CD14-positive monocyte (primary cell): ENCODE measurements at regions not wholly inside any gene's neighbourhood (a gene's known extent, or its start where the extent isn't known, plus 50 kb on each side); places are given as distances from the start of the nearest gene placed in this dataset.
A peak's percentile ranks its signal among the peaks of the same experiment; 100 is the strongest.

Source experiments
- DNase-seq, 3 donors: peaks; one replicate each; pipeline ENCODE4 v3.0.0-alpha.2; 2011 to 2022
- H2AFZ ChIP-seq: 2 replicates; pipeline ENCODE4 v1.6.0; 2012; ENCODE audit warnings: mild to moderate bottlenecking, low read depth, low read length, inconsistent platforms; ENCODE audit not compliant: insufficient read depth, poor library complexity, severe bottlenecking
- H3K27ac ChIP-seq, 2 donors: 1 replicate in 1 of 2; 2 replicates in 1 of 2; pipeline ENCODE4 v1.5.1; 2012 to 2013; ENCODE audit warnings: low read length in 2 of 2, control low read depth in 1 of 2, inconsistent platforms in 1 of 2, low read depth in 1 of 2, mild to moderate bottlenecking in 1 of 2
- H3K27me3 ChIP-seq, 2 donors: one replicate each; pipeline versions ENCODE4 v1.6.0 to v1.6.1; 2011 to 2013; ENCODE audit warnings: low read length in 2 of 2; ENCODE audit not compliant: control insufficient read depth in 2 of 2, insufficient read depth in 2 of 2
- H3K36me3 ChIP-seq, 2 donors: replicated peaks in 1 of 2; 1 replicate in 1 of 2; 2 replicates in 1 of 2; pipeline versions ENCODE4 v1.5.1 to v1.6.1; 2012 to 2013; ENCODE audit warnings: low read length in 2 of 2, control low read depth in 1 of 2, inconsistent platforms in 1 of 2, mild to moderate bottlenecking in 1 of 2; ENCODE audit not compliant: insufficient read depth in 2 of 2, control insufficient read depth in 1 of 2
- H3K4me1 ChIP-seq, 2 donors: 1 replicate in 1 of 2; 2 replicates in 1 of 2; pipeline versions ENCODE4 v1.5.1 to v1.6.1; 2012 to 2013; ENCODE audit warnings: low read length in 2 of 2, control low read depth in 1 of 2, inconsistent platforms in 1 of 2, mild to moderate bottlenecking in 1 of 2, moderate library complexity in 1 of 2; ENCODE audit not compliant: insufficient read depth in 2 of 2, control insufficient read depth in 1 of 2
- H3K4me2 ChIP-seq: replicated peaks from 2 replicates; pipeline ENCODE3; 2012; ENCODE audit warnings: low read length, moderate library complexity, mild to moderate bottlenecking; ENCODE audit not compliant: poor library complexity, severe bottlenecking; ENCODE audit errors: extremely low read depth
- H3K4me3 ChIP-seq, 3 experiments: fragments of 200-600 bp in 1 of 3; sonication (generic) in 1 of 3; replicated peaks in 1 of 3; 1 replicate in 2 of 3; 2 replicates in 1 of 3; pipeline ENCODE4 v1.5.1; 2011 to 2013; ENCODE audit warnings: low read length in 3 of 3, mild to moderate bottlenecking in 3 of 3, control low read depth in 2 of 3, low read depth in 2 of 3, inconsistent platforms in 1 of 3, moderate library complexity in 1 of 3
- H3K79me2 ChIP-seq: 2 replicates; pipeline ENCODE4 v1.6.0; 2012; ENCODE audit warnings: mild to moderate bottlenecking, control low read depth, inconsistent platforms, low read length, moderate library complexity; ENCODE audit not compliant: insufficient read depth
- H3K9ac ChIP-seq: 2 replicates; pipeline ENCODE4 v1.6.0; 2017; ENCODE audit warnings: low read length, mild to moderate bottlenecking; ENCODE audit not compliant: insufficient read depth, poor library complexity, severe bottlenecking
- H3K9me3 ChIP-seq, 2 donors: replicated peaks in 1 of 2; 1 replicate in 1 of 2; 2 replicates in 1 of 2; pipeline versions ENCODE4 v1.5.1 to v1.6.1; 2012 to 2013; ENCODE audit warnings: low read length in 2 of 2, control low read depth in 1 of 2; ENCODE audit not compliant: control insufficient read depth in 1 of 2, insufficient read depth in 1 of 2
- H4K20me1 ChIP-seq: 2 replicates; pipeline ENCODE4 v1.6.0; 2012; ENCODE audit warnings: mild to moderate bottlenecking, low read length, control low read depth, moderate library complexity; ENCODE audit not compliant: insufficient read depth
- H3K27ac Mint-ChIP-seq, 7 donors: one replicate each; pipeline ENCODE4 v1.8.0; 2020; ENCODE audit warnings: mild to moderate bottlenecking in 7 of 7, mixed read lengths in 7 of 7, moderate library complexity in 6 of 7, inconsistent platforms in 2 of 7
- H3K27me3 Mint-ChIP-seq, 3 donors: one replicate each; pipeline ENCODE4 v1.8.0; 2021 to 2022; ENCODE audit warnings: low read depth in 3 of 3, mild to moderate bottlenecking in 3 of 3, mixed read lengths in 3 of 3, moderate library complexity in 3 of 3, inconsistent platforms in 1 of 3
- H3K36me3 Mint-ChIP-seq, 2 donors: one replicate each; pipeline ENCODE4 v1.8.0; 2020; ENCODE audit warnings: mixed read lengths in 2 of 2, inconsistent platforms in 1 of 2, mild to moderate bottlenecking in 1 of 2
- H3K4me1 Mint-ChIP-seq: one replicate; pipeline ENCODE4 v1.8.0; 2020; ENCODE audit warnings: mild to moderate bottlenecking, mixed read lengths
- H3K4me3 Mint-ChIP-seq, 2 donors: one replicate each; pipeline ENCODE4 v1.8.0; 2020; ENCODE audit warnings: mild to moderate bottlenecking in 2 of 2, mixed read lengths in 2 of 2, moderate library complexity in 1 of 2
- H3K9me3 Mint-ChIP-seq, 7 donors: one replicate each; pipeline ENCODE4 v1.8.0; 2020 to 2022; ENCODE audit warnings: mixed read lengths in 7 of 7, mild to moderate bottlenecking in 6 of 7, moderate library complexity in 6 of 7, inconsistent platforms in 2 of 7
- CTCF ChIP-seq: fragments of 200-600 bp; IDR thresholded peaks from one replicate; pipeline ENCODE4 v1.8.0; 2022; ENCODE audit warnings: antibody characterized with exemption, mild to moderate bottlenecking
- WGBS: methylation state at CpG from one replicate; pipeline ENCODE4 v1.1.5; 2013; ENCODE audit warnings: missing lambda C conversion rate; ENCODE audit not compliant: insufficient coverage; 5-methylcytosine and 5-hydroxymethylcytosine counted together
- intact Hi-C, 2 donors: fragments of 100-400 bp; cut with micrococcal nuclease; formaldehyde crosslinking; loops; one replicate each; pipeline versions ENCODE4 v1.15.0 to v1.15.1; 2023

- H3K27me3 ChIP-seq = no peaks in the 10 kb centered on the region
- H3K79me2 ChIP-seq = no peaks in the 10 kb centered on the region
- TF ChIP-seq CTCF = no peak
- H3K4me3 Mint-ChIP-seq = no peak overlapping the region
- H3K9me3 ChIP-seq = no peaks in the 10 kb centered on the region
- no peak overlapping the region for H3K9ac ChIP-seq
- H3K27me3 Mint-ChIP-seq = peaks cover 2 to 4% (median 3%) of the 10 kb centered on the region in 3 donors
- H3K4me3 ChIP-seq = no peak overlapping the region
- peak overlapping the region in 3 of 7 donors; percentile 1 to 44 (median 15) for H3K27ac Mint-ChIP-seq
- no peaks in the 10 kb centered on the region for H3K36me3 ChIP-seq
- H3K4me1 ChIP-seq = peaks cover 21 to 31% of the 10 kb centered on the region in 2 donors
- H3K27ac ChIP-seq = peak overlapping the region in 1 of 2 donors; percentile 27
- no peak overlapping the region for H3K4me2 ChIP-seq
- H3K36me3 Mint-ChIP-seq = peaks cover 0 to 6% of the 10 kb centered on the region in 2 donors
- no peaks in the 10 kb centered on the region for H3K9me3 Mint-ChIP-seq
- intact Hi-C loops = no loop called here
- H4K20me1 ChIP-seq = no peaks in the 10 kb centered on the region
- WGBS = 0% methylated on average over 1 of the region's 3 CpGs
- peaks cover 33% of the 10 kb centered on the region for H3K4me1 Mint-ChIP-seq
- H2AFZ ChIP-seq = no peak overlapping the region
- no peak for DNase-seq
These were observed 58.1 kb upstream of the MTAP start for GRCh38 chr9:21744320-21744719.

GRCh38 chr9:21744841-21745240 lies 57.6 kb upstream of the MTAP start:
- DNase-seq = peak; percentile 46 to 51 (median 47)
- no peak overlapping the region for H3K4me3 ChIP-seq
- peak overlapping the region; percentile 15 for H3K4me2 ChIP-seq
- Mint-ChIP-seq H3K4me3 (peak overlapping the region in 1 of 2 donors; percentile 2), H3K27ac (peak overlapping the region in 6 of 7 donors; percentile 1 to 76 (median 30)), H3K27me3 (peaks cover under 1 to 4% (median 2%) of the 10 kb centered on the region in 3 donors), H3K36me3 (peaks cover 0 to 6% of the 10 kb centered on the region in 2 donors), H3K9me3 (no peaks in the 10 kb centered on the region), H3K4me1 (peaks cover 33% of the 10 kb centered on the region)
- H3K9me3 ChIP-seq = no peaks in the 10 kb centered on the region
- H3K79me2 ChIP-seq = no peaks in the 10 kb centered on the region
- TF ChIP-seq CTCF = no peak
- peak overlapping the region in 1 of 2 donors; percentile 27 for H3K27ac ChIP-seq
- no peak overlapping the region for H2AFZ ChIP-seq
- H3K36me3 ChIP-seq = no peaks in the 10 kb centered on the region
- no peaks in the 10 kb centered on the region for H4K20me1 ChIP-seq
- H3K4me1 ChIP-seq = peaks cover 21 to 31% of the 10 kb centered on the region in 2 donors
- H3K27me3 ChIP-seq = no peaks in the 10 kb centered on the region
- H3K9ac ChIP-seq = no peak overlapping the region
- intact Hi-C loops = no loop called here
